H1 (cell line): ENCODE measurements at regions not wholly inside any gene's neighbourhood (a gene's known extent, or its start where the extent isn't known, plus 50 kb on each side); places are given as distances from the start of the nearest gene placed in this dataset.

Source experiments
- CTCF ChIA-PET: fragments of 300-600 bp; sonication (Branson Sonifier 250); formaldehyde crosslinking; loops from one replicate; lab custom pipeline; 2021; ENCODE audit not compliant: partially characterized antibody; lab: Charles Lee
- POLR2A ChIA-PET: fragments of 300-600 bp; sonication (Branson Sonifier 250); formaldehyde crosslinking; loops from one replicate; lab custom pipeline; 2021; ENCODE audit warnings: inconsistent platforms; ENCODE audit not compliant: partially characterized antibody; lab: Charles Lee
- DNase-seq, 2 experiments: peaks; one replicate each; pipeline versions ENCODE4 v3.0.0 to v3.0.0-alpha.2; 2010 to 2022; ENCODE audit warnings: low spot score in 2 of 2, low read depth in 1 of 2, mixed read lengths in 1 of 2
- FAIRE-seq: peaks from 2 replicates; lab custom pipeline; 2011; peaks lifted over from hg19 to GRCh38; lab: Jason Lieb, UNC
- H2AFZ ChIP-seq: 2 replicates; pipeline ENCODE4 v1.8.1; 2012; ENCODE audit warnings: low read length, inconsistent platforms
- H2AK5ac ChIP-seq: 2 replicates; pipeline ENCODE4 v1.6.1; 2013; ENCODE audit warnings: low read depth, low read length
- H2BK120ac ChIP-seq: replicated peaks from 2 replicates; pipeline ENCODE3; 2013; ENCODE audit warnings: low read depth, low read length, inconsistent platforms
- H2BK12ac ChIP-seq: 2 replicates; pipeline ENCODE4 v1.6.1; 2013; ENCODE audit warnings: low read depth, low read length
- H2BK15ac ChIP-seq: 2 replicates; pipeline ENCODE4 v1.6.1; 2013; ENCODE audit warnings: low read length
- H2BK20ac ChIP-seq: 2 replicates; pipeline ENCODE4 v1.6.1; 2013; ENCODE audit warnings: low read length
- H2BK5ac ChIP-seq: 2 replicates; pipeline ENCODE4 v1.6.1; 2013; ENCODE audit warnings: low read depth, low read length
- H3K14ac ChIP-seq: 2 replicates; pipeline ENCODE4 v1.6.1; 2013; ENCODE audit warnings: inconsistent platforms; ENCODE audit not compliant: insufficient read length
- H3K18ac ChIP-seq: 2 replicates; pipeline ENCODE4 v1.6.1; 2013; ENCODE audit warnings: low read length; ENCODE audit errors: extremely low read depth
- H3K23ac ChIP-seq: 2 replicates; pipeline ENCODE4 v1.6.1; 2013; ENCODE audit warnings: inconsistent platforms; ENCODE audit not compliant: insufficient read length
- H3K23me2 ChIP-seq: 2 replicates; pipeline ENCODE4 v1.6.1; 2013; ENCODE audit warnings: low read depth, low read length
- H3K27ac ChIP-seq: 2 replicates; pipeline ENCODE4 v1.6.1; 2011; ENCODE audit warnings: low read depth, low read length, inconsistent platforms
- H3K27me3 ChIP-seq, 4 experiments: replicated peaks in 1 of 4; 1 replicate in 1 of 4; 2 replicates in 3 of 4; pipeline versions ENCODE4 v1.6.1 to v1.8.1; 2011 to 2013; ENCODE audit warnings: low read length in 3 of 4, mild to moderate bottlenecking in 3 of 4, inconsistent platforms in 2 of 4, mixed read lengths in 2 of 4, moderate library complexity in 1 of 4; ENCODE audit not compliant: control insufficient read depth in 3 of 4, insufficient read depth in 3 of 4; ENCODE audit errors: extremely low read depth in 1 of 4
- H3K36me3 ChIP-seq, 4 experiments: 2 replicates each; pipeline versions ENCODE4 v1.6.1 to v1.8.1; 2011 to 2013; ENCODE audit warnings: mild to moderate bottlenecking in 4 of 4, low read length in 3 of 4, moderate library complexity in 2 of 4, control low read depth in 1 of 4, inconsistent platforms in 1 of 4; ENCODE audit not compliant: insufficient read depth in 4 of 4, control insufficient read depth in 2 of 4
- H3K4ac ChIP-seq: replicated peaks from 2 replicates; pipeline ENCODE3; 2013; ENCODE audit warnings: low read length, low read depth, mixed read lengths, inconsistent platforms; ENCODE audit not compliant: insufficient read length
- H3K4me1 ChIP-seq, 4 experiments: replicated peaks in 1 of 4; 1 replicate in 1 of 4; 2 replicates in 3 of 4; pipeline versions ENCODE4 v1.6.1 to v1.8.1; 2011 to 2013; ENCODE audit warnings: low read length in 3 of 4, inconsistent platforms in 2 of 4, mixed read lengths in 1 of 4; ENCODE audit not compliant: insufficient read depth in 4 of 4, control insufficient read depth in 3 of 4
- H3K4me2 ChIP-seq, 2 experiments: 2 replicates each; pipeline versions ENCODE4 v1.6.1 to v1.8.1; 2011 to 2013; ENCODE audit warnings: low read depth in 2 of 2, low read length in 2 of 2, control low read depth in 1 of 2, inconsistent platforms in 1 of 2, mild to moderate bottlenecking in 1 of 2; ENCODE audit not compliant: insufficient read depth in 1 of 2
- H3K4me3 ChIP-seq, 4 experiments: fragments of 200-600, 300-600 bp in 1 of 4; sonication (generic), shearing (Covaris generic), sonication (Bioruptor Twin) in 1 of 4; 2 replicates each; pipeline versions ENCODE4 v1.5.1 to v1.8.1; 2011 to 2016; ENCODE audit warnings: low read length in 4 of 4, low read depth in 3 of 4, control low read depth in 2 of 4, inconsistent platforms in 2 of 4, mild to moderate bottlenecking in 2 of 4, mixed read lengths in 1 of 4, moderate library complexity in 1 of 4; ENCODE audit not compliant: insufficient read depth in 2 of 4; ENCODE audit errors: extremely low read depth in 1 of 4
- H3K56ac ChIP-seq: replicated peaks from 2 replicates; pipeline ENCODE3; 2013; ENCODE audit warnings: low read depth, mild to moderate bottlenecking, mixed read lengths, low read length, inconsistent platforms; ENCODE audit not compliant: insufficient read length
- H3K79me1 ChIP-seq: 2 replicates; pipeline ENCODE4 v1.6.1; 2013; ENCODE audit warnings: low read depth, low read length, control low read depth
- H3K79me2 ChIP-seq, 2 experiments: 2 replicates each; pipeline versions ENCODE4 v1.6.1 to v1.8.1; 2012 to 2013; ENCODE audit warnings: low read length in 2 of 2, mild to moderate bottlenecking in 2 of 2, inconsistent platforms in 1 of 2; ENCODE audit not compliant: insufficient read depth in 2 of 2, control insufficient read depth in 1 of 2
- H3K9ac ChIP-seq, 4 experiments: replicated peaks in 1 of 4; 1 replicate in 1 of 4; 2 replicates in 3 of 4; pipeline versions ENCODE4 v1.6.1 to v1.8.1; 2011 to 2013; ENCODE audit warnings: low read depth in 3 of 4, low read length in 3 of 4, control low read depth in 2 of 4, mild to moderate bottlenecking in 2 of 4, moderate library complexity in 2 of 4, inconsistent platforms in 1 of 4; ENCODE audit errors: extremely low read depth in 1 of 4
- H3K9me3 ChIP-seq, 2 experiments: 2 replicates each; pipeline versions ENCODE4 v1.6.1 to v1.8.1; 2012 to 2013; ENCODE audit warnings: mild to moderate bottlenecking in 2 of 2, moderate library complexity in 2 of 2, control low read depth in 1 of 2, inconsistent platforms in 1 of 2, low read depth in 1 of 2, low read length in 1 of 2, mixed read lengths in 1 of 2; ENCODE audit not compliant: insufficient read depth in 2 of 2
- H4K20me1 ChIP-seq, 2 experiments: replicated peaks in 1 of 2; 2 replicates each; pipeline versions ENCODE3 to v1.8.1; 2011 to 2013; ENCODE audit warnings: inconsistent platforms in 2 of 2, low read length in 2 of 2, mild to moderate bottlenecking in 1 of 2; ENCODE audit not compliant: insufficient read depth in 2 of 2, control insufficient read depth in 1 of 2
- H4K5ac ChIP-seq: 2 replicates; pipeline ENCODE4 v1.6.1; 2013; ENCODE audit warnings: low read length, low read depth, mixed read lengths, inconsistent platforms; ENCODE audit not compliant: insufficient read length
- H4K8ac ChIP-seq: 2 replicates; pipeline ENCODE4 v1.8.0; 2013; ENCODE audit warnings: mild to moderate bottlenecking, moderate library complexity, low read length, inconsistent platforms; ENCODE audit not compliant: insufficient read depth; ENCODE audit errors: extremely low read depth
- H4K91ac ChIP-seq: replicated peaks from 2 replicates; pipeline ENCODE3; 2013; ENCODE audit warnings: low read length, mixed read lengths, inconsistent platforms; ENCODE audit not compliant: insufficient read length
- ASH2L ChIP-seq: fragments of 200-600, 300-600 bp; sonication (generic); IDR thresholded peaks from one replicate; pipeline ENCODE4 v1.7.1; 2017; ENCODE audit warnings: low read length
- BCL11A ChIP-seq, 2 experiments: IDR thresholded peaks; one replicate each; pipeline ENCODE4 v1.6.1; 2011; ENCODE audit warnings: low read depth in 2 of 2, low read length in 2 of 2, mild to moderate bottlenecking in 2 of 2
- CTCF ChIP-seq, 3 experiments: IDR thresholded peaks; 1 replicate in 2 of 3; 2 replicates in 1 of 3; pipeline versions ENCODE4 v1.5.1 to v1.6.1; 2011; ENCODE audit warnings: low read length in 3 of 3, mild to moderate bottlenecking in 3 of 3, inconsistent platforms in 2 of 3, low read depth in 1 of 3, moderate library complexity in 1 of 3; ENCODE audit not compliant: insufficient read depth in 1 of 3; ENCODE audit errors: control extremely low read depth in 1 of 3
- EP300 ChIP-seq, 2 experiments: IDR thresholded peaks; 1 replicate in 1 of 2; 2 replicates in 1 of 2; pipeline ENCODE4 v1.6.1; 2011 to 2012; ENCODE audit warnings: low read depth in 2 of 2, low read length in 2 of 2, mild to moderate bottlenecking in 2 of 2, borderline replicate concordance in 1 of 2, inconsistent platforms in 1 of 2, moderate library complexity in 1 of 2
- SP2 ChIP-seq: IDR thresholded peaks from 2 replicates; pipeline ENCODE4 v1.6.1; 2012; ENCODE audit warnings: mild to moderate bottlenecking, low read length, inconsistent platforms
- SP4 ChIP-seq: IDR thresholded peaks from 2 replicates; pipeline ENCODE4 v1.6.1; 2012; ENCODE audit warnings: low read length, inconsistent platforms
- WGBS, 2 experiments: shearing (Covaris generic) in 1 of 2; methylation state at CpG; one replicate each; pipeline versions ENCODE4 v1.1.6 to v1.1.7; 2013 to 2015; ENCODE audit warnings: low lambda C conversion rate in 2 of 2, mixed read lengths in 2 of 2, inconsistent platforms in 1 of 2, low coverage in 1 of 2, missing lambda C conversion rate in 1 of 2; ENCODE audit not compliant: insufficient replicate concordance in 2 of 2, insufficient coverage in 1 of 2, insufficient read length in 1 of 2; ENCODE audit errors: extremely low coverage in 1 of 2, missing lambda C conversion rate in 1 of 2; 5-methylcytosine and 5-hydroxymethylcytosine counted together

- Histone ChIP-seq H3K18ac (no peak overlapping the region), H2AFZ (no peak overlapping the region), H2BK5ac (no peak overlapping the region), H4K20me1 (no peaks in the 10 kb centered on the region), H3K56ac (no peak overlapping the region), H2AK5ac (no peak overlapping the region), H3K4me3 (no peak overlapping the region), H3K9me3 (peaks cover 14 to 17% of the 10 kb centered on the region in 2 experiments; a peak in 2 of 4 replicates), H3K9ac (no peak overlapping the region), H2BK15ac (no peak overlapping the region), H3K79me1 (no peaks in the 10 kb centered on the region), H3K79me2 (no peaks in the 10 kb centered on the region), H3K23me2 (no peaks in the 10 kb centered on the region), H2BK12ac (no peak overlapping the region), H2BK120ac (no peak overlapping the region), H3K4me1 (no peaks in the 10 kb centered on the region), H2BK20ac (no peak overlapping the region), H3K27ac (no peak overlapping the region), H4K8ac (no peak overlapping the region), H3K4me2 (no peak overlapping the region), H3K14ac (no peak overlapping the region), H3K36me3 (peaks cover 0 to 6% (median 0%) of the 10 kb centered on the region in 4 experiments; a peak in 1 of 8 replicates), H4K91ac (no peak overlapping the region), H4K5ac (no peak overlapping the region), H3K4ac (no peak overlapping the region), H3K27me3 (no peaks in the 10 kb centered on the region), H3K23ac (no peak overlapping the region)
- 94% methylated on average over 1 of the region's 1 CpG; no CpG with 5 or more reads in 1 of the 2 experiments for WGBS, 2 experiments
- ChIA-PET CTCF (interaction anchor here (0.9 kb wide), 1 partner anchor 47 kb away, joined by 3 read pairs; no protein-coding TSS in a partner anchor), POLR2A (no interaction called here)
- no peak for FAIRE-seq
- no peak for DNase-seq
- TF ChIP-seq ASH2L (no peak), BCL11A (IDR thresholded peaks at IDR 0.05; ENCODE audit: low read depth in 2 of 2, low read length in 2 of 2) (no peak), SP4 (no peak), CTCF (IDR thresholded peaks at IDR 0.05; ENCODE audit: control extremely low read depth in 1 of 3, insufficient read depth in 1 of 3, low read depth in 1 of 3, low read length in 3 of 3) (no peak), EP300 (IDR thresholded peaks at IDR 0.05; ENCODE audit: borderline replicate concordance in 1 of 2, low read depth in 2 of 2, low read length in 2 of 2) (no peak), SP2 (no peak)
Observed at GRCh38 chr11:103652013-103652412, 384.4 kb upstream of the DDI1 start.
